AG04449 (cell line): ENCODE measurements at regions not wholly inside any gene's neighbourhood (a gene's known extent, or its start where the extent isn't known, plus 50 kb on each side); places are given as distances from the start of the nearest gene placed in this dataset.

Experiments used
- CTCF ChIA-PET: fragments of 350-600 bp; formaldehyde crosslinking; extraction: SDS; loops from one replicate; lab custom pipeline; 2021; ENCODE audit warnings: antibody characterized with exemption; lab: Yijun Ruan, JAX
- POLR2A ChIA-PET: fragments of 400-600, 350-600 bp; formaldehyde crosslinking; extraction: SDS; loops from one replicate; lab custom pipeline; 2020; ENCODE audit warnings: antibody characterized with exemption, inconsistent platforms; lab: Yijun Ruan, JAX
- DNase-seq: peaks from one replicate; pipeline ENCODE4 v3.0.0-alpha.2; 2010; ENCODE audit warnings: low read depth, low spot score
- H3K4me3 ChIP-seq: 2 replicates; pipeline ENCODE4 v1.5.1; 2011; ENCODE audit warnings: low read depth, mild to moderate bottlenecking, control low read depth, low read length
- CTCF ChIP-seq: IDR thresholded peaks from one replicate; pipeline ENCODE4 v1.5.1; 2011; ENCODE audit warnings: mild to moderate bottlenecking, moderate library complexity, low read length, control low read depth, inconsistent platforms; ENCODE audit not compliant: insufficient read depth; ENCODE audit errors: missing control alignments

GRCh38 chr7:153043440-153043839 lies 283.9 kb downstream of the ACTR3B start:
- DNase-seq: no peak
- ChIA-PET CTCF (no interaction called here), POLR2A (no interaction called here)
- H3K4me3 ChIP-seq: no peak overlapping the region
- no peak for TF ChIP-seq CTCF

- no peak for TF ChIP-seq CTCF
- H3K4me3 ChIP-seq: no peak overlapping the region
- ChIA-PET CTCF (no interaction called here), POLR2A (no interaction called here)
- DNase-seq: no peak
These were observed 285.4 kb downstream of the ACTR3B start for GRCh38 chr7:153044981-153045380.

GRCh38 chr7:153047079-153047959 lies 287.8 kb downstream of the ACTR3B start:
- no peak for TF ChIP-seq CTCF
- CTCF ChIA-PET: no interaction called here
- POLR2A ChIA-PET: no interaction called here
- H3K4me3 ChIP-seq: no peak overlapping the region
- DNase-seq: no peak

GRCh38 chr7:153052206-153052605 lies 292.7 kb downstream of the ACTR3B start:
- CTCF ChIA-PET: no interaction called here
- H3K4me3 ChIP-seq: no peak overlapping the region
- POLR2A ChIA-PET: no interaction called here
- DNase-seq: no peak
- TF ChIP-seq CTCF: no peak

GRCh38 chr7:153061910-153062528 lies 302.5 kb downstream of the ACTR3B start:
- ChIA-PET CTCF (no interaction called here), POLR2A (no interaction called here)
- TF ChIP-seq CTCF: no peak
- no peak for DNase-seq
- no peak overlapping the region for H3K4me3 ChIP-seq

- ChIA-PET CTCF (no interaction called here), POLR2A (no interaction called here)
- H3K4me3 ChIP-seq: no peak overlapping the region
- no peak for DNase-seq
- no peak for TF ChIP-seq CTCF
These were observed 305.5 kb downstream of the ACTR3B start for GRCh38 chr7:153065051-153065450.
